ENCODE measurements at regions not wholly inside any gene's neighbourhood (a gene's known extent, or its start where the extent isn't known, plus 50 kb on each side); places are given as distances from the start of the nearest gene placed in this dataset.
A peak's percentile ranks its signal among the peaks of the same experiment; 100 is the strongest.

- no peak for DNase-seq (ENCODE audit: low read depth, low spot score)
- H3K4me3 ChIP-seq (ENCODE audit: low read depth, low read length), result no peak overlapping the region
- ChIA-PET CTCF (interaction anchor here (0.6 to 11.4 kb wide), 22 partner anchors 9 to 632 kb away, joined by 3 to 221 read pairs (median 12); no protein-coding TSS in a partner anchor), POLR2A (no interaction called here)
- no peak for TF ChIP-seq CTCF (IDR thresholded peaks at IDR 0.05; ENCODE audit: insufficient read depth, low read length, missing control alignments)
These were observed 147.4 kb upstream of the SNX19 start for GRCh38 chr11:131063638-131064037.

- peak; percentile 87 for TF ChIP-seq CTCF (IDR thresholded peaks at IDR 0.05; ENCODE audit: insufficient read depth, low read length, missing control alignments)
- H3K4me3 ChIP-seq (ENCODE audit: low read depth, low read length), result no peak overlapping the region
- ChIA-PET CTCF (interaction anchor here (0.6 to 11.4 kb wide), 68 partner anchors 9 to 631 kb away, joined by 3 to 221 read pairs (median 5); no protein-coding TSS in a partner anchor), POLR2A (interaction anchor here (1.2 kb wide), 1 partner anchor 610 kb away, joined by 3 read pairs; no protein-coding TSS in a partner anchor)
- DNase-seq (ENCODE audit: low read depth, low spot score), result no peak
These were observed 148.2 kb upstream of the SNX19 start for GRCh38 chr11:131064373-131064991.

GRCh38 chr11:131065435-131066413 lies 149.4 kb upstream of the SNX19 start:
- TF ChIP-seq CTCF (IDR thresholded peaks at IDR 0.05; ENCODE audit: insufficient read depth, low read length, missing control alignments), result no peak
- ChIA-PET CTCF (interaction anchor here (0.7 to 11.4 kb wide), 49 partner anchors 8 to 630 kb away, joined by 3 to 221 read pairs (median 7); no protein-coding TSS in a partner anchor), POLR2A (interaction anchor here (1.2 kb wide), 1 partner anchor 609 kb away, joined by 3 read pairs; no protein-coding TSS in a partner anchor)
- no peak for DNase-seq (ENCODE audit: low read depth, low spot score)
- H3K4me3 ChIP-seq (ENCODE audit: low read depth, low read length), result no peak overlapping the region

- ChIA-PET POLR2A (no interaction called here), CTCF (interaction anchor here (1.0 to 11.4 kb wide), 6 partner anchors 13 to 622 kb away, joined by 3 to 221 read pairs (median 16); no protein-coding TSS in a partner anchor)
- no peak for TF ChIP-seq CTCF (IDR thresholded peaks at IDR 0.05; ENCODE audit: insufficient read depth, low read length, missing control alignments)
- no peak overlapping the region for H3K4me3 ChIP-seq (ENCODE audit: low read depth, low read length)
- DNase-seq (ENCODE audit: low read depth, low spot score), result no peak
These were observed 150.3 kb upstream of the SNX19 start for GRCh38 chr11:131066551-131066950.

GRCh38 chr11:131070365-131070764 lies 154.1 kb upstream of the SNX19 start:
- TF ChIP-seq CTCF (IDR thresholded peaks at IDR 0.05; ENCODE audit: insufficient read depth, low read length, missing control alignments), result no peak
- H3K4me3 ChIP-seq (ENCODE audit: low read depth, low read length), result no peak overlapping the region
- POLR2A ChIA-PET, result no interaction called here
- DNase-seq (ENCODE audit: low read depth, low spot score), result no peak
- CTCF ChIA-PET, result interaction anchor here (1.0 to 2.6 kb wide), 4 partner anchors 9 to 604 kb away, joined by 3 to 13 read pairs (median 4); no protein-coding TSS in a partner anchor
